K562 (cell line): ENCODE measurements at regions not wholly inside any gene's neighbourhood (a gene's known extent, or its start where the extent isn't known, plus 50 kb on each side); places are given as distances from the start of the nearest gene placed in this dataset.

Experiments used
- ATAC-seq: fragments of 200-7000 bp; cut with Tn5 transposase; 3 replicates; pipeline ENCODE4 v1.9.1; 2020; ENCODE audit warnings: moderate library complexity
- BruUV-seq: library from RNA; stranded (reverse); fragments of 400-500 nt; replicated peaks from 2 replicates; lab custom pipeline; 2021; lab: Mats Ljungman, UMichigan
- CTCF ChIA-PET: fragments of 300-600 bp; formaldehyde crosslinking; extraction: SDS; loops from one replicate; lab custom pipeline; 2021; ENCODE audit warnings: low intra/inter-chr PET ratio; lab: Yijun Ruan, JAX
- POLR2A ChIA-PET: fragments of 300-600, 350-650 bp; sonication (Branson Sonifier 250); formaldehyde crosslinking; extraction: SDS; loops from one replicate; lab custom pipeline; 2021; ENCODE audit warnings: antibody characterized with exemption, inconsistent platforms; lab: Yijun Ruan, JAX
- DNase-seq, 4 experiments: peaks; one replicate each; pipeline versions ENCODE4 v3.0.0 to v3.0.0-alpha.2; 2011 to 2018; ENCODE audit warnings: low spot score in 3 of 4, mixed read lengths in 3 of 4; ENCODE audit errors: extremely low read depth in 1 of 4
- FAIRE-seq: peaks from 2 replicates; lab custom pipeline; 2011; peaks lifted over from hg19 to GRCh38; lab: Jason Lieb, UNC
- H2AFZ ChIP-seq: 2 replicates; pipeline ENCODE4 v1.6.0; 2011; ENCODE audit warnings: low read depth, low read length, control low read depth, inconsistent platforms
- H3K27ac ChIP-seq: fragments of 200-600 bp; 3 replicates; pipeline ENCODE4 v1.8.0; 2011; ENCODE audit warnings: low read depth, mild to moderate bottlenecking, control low read depth, inconsistent platforms, low read length, moderate library complexity, mixed read lengths; ENCODE audit errors: extremely low read depth
- H3K27me3 ChIP-seq, 2 experiments: fragments of 300-600 bp in 1 of 2; 2 replicates in 1 of 2; 3 replicates in 1 of 2; pipeline versions ENCODE4 v1.6.0 to v1.8.0; 2011; ENCODE audit warnings: inconsistent platforms in 2 of 2, low read length in 2 of 2, mild to moderate bottlenecking in 1 of 2, mixed read lengths in 1 of 2, moderate library complexity in 1 of 2; ENCODE audit not compliant: control insufficient read depth in 2 of 2, insufficient read depth in 2 of 2
- H3K36me3 ChIP-seq: fragments of 300-600 bp; 3 replicates; pipeline ENCODE4 v1.8.0; 2011; ENCODE audit warnings: mild to moderate bottlenecking, low read length, inconsistent platforms; ENCODE audit not compliant: control insufficient read depth, insufficient read depth
- H3K4me1 ChIP-seq, 2 experiments: fragments of 200-600 bp in 1 of 2; replicated peaks in 1 of 2; 2 replicates in 1 of 2; 3 replicates in 1 of 2; pipeline versions ENCODE4 v1.5.1 to v1.8.0; 2011; ENCODE audit warnings: inconsistent platforms in 2 of 2, low read length in 2 of 2, mild to moderate bottlenecking in 1 of 2, mixed read lengths in 1 of 2, moderate library complexity in 1 of 2; ENCODE audit not compliant: control insufficient read depth in 2 of 2, insufficient read depth in 2 of 2
- H3K4me2 ChIP-seq: 2 replicates; pipeline ENCODE4 v1.6.1; 2011; ENCODE audit warnings: low read length, control low read depth, inconsistent platforms, mixed read lengths; ENCODE audit not compliant: insufficient read depth
- H3K4me3 ChIP-seq: fragments of 200-600 bp; sonication (generic), shearing (Covaris generic); 2 replicates; pipeline ENCODE4 v1.5.1; 2016; ENCODE audit warnings: control low read depth, inconsistent platforms
- H3K79me2 ChIP-seq: fragments of 200-600 bp; 3 replicates; pipeline ENCODE4 v1.8.0; 2011; ENCODE audit warnings: low read length, inconsistent platforms; ENCODE audit not compliant: control insufficient read depth, insufficient read depth
- H3K9ac ChIP-seq, 2 experiments: 2 replicates each; pipeline versions ENCODE4 v1.6.0 to v1.6.1; 2011; ENCODE audit warnings: low read depth in 2 of 2, low read length in 2 of 2, control low read depth in 1 of 2, inconsistent platforms in 1 of 2, mild to moderate bottlenecking in 1 of 2, mixed read lengths in 1 of 2; ENCODE audit not compliant: insufficient read depth in 1 of 2
- H3K9me1 ChIP-seq: one replicate; pipeline ENCODE4 v1.6.0; 2011; ENCODE audit warnings: inconsistent platforms, mild to moderate bottlenecking, low read length, moderate library complexity; ENCODE audit not compliant: control insufficient read depth, insufficient read depth
- H3K9me3 ChIP-seq: replicated peaks from 2 replicates; pipeline ENCODE4 v1.5.1; 2011; ENCODE audit warnings: low read depth, low read length, inconsistent platforms; ENCODE audit not compliant: control insufficient read depth, insufficient read depth
- H4K20me1 ChIP-seq: replicated peaks from 2 replicates; pipeline ENCODE4 v1.6.1; 2011; ENCODE audit warnings: low read length, inconsistent platforms, mixed read lengths; ENCODE audit not compliant: control insufficient read depth, insufficient read depth
- BCOR ChIP-seq: fragments of 450-650 bp; IDR thresholded peaks from 2 replicates; pipeline ENCODE4 v1.6.1; 2016
- CXXC5 ChIP-seq: fragments of 250-450 bp; sonication (Bioruptor Pico); IDR thresholded peaks from 2 replicates; pipeline ENCODE4 v1.8.0; 2022; ENCODE audit warnings: inconsistent platforms, mild to moderate bottlenecking, moderate library complexity
- E2F8 ChIP-seq: fragments of 450-650 bp; IDR thresholded peaks from 2 replicates; pipeline ENCODE4 v1.7.1; 2018; ENCODE audit warnings: mild to moderate bottlenecking, low read depth; ENCODE audit not compliant: partially characterized antibody
- KDM5B ChIP-seq: fragments of 200-600 bp; sonication (generic); IDR thresholded peaks from 2 replicates; pipeline ENCODE4 v1.6.1; 2012; ENCODE audit warnings: low read depth, mild to moderate bottlenecking, moderate library complexity, low read length, control low read depth, inconsistent platforms; ENCODE audit not compliant: insufficient replicate concordance
- NCOA4 ChIP-seq: fragments of 450-650 bp; IDR thresholded peaks from 2 replicates; pipeline ENCODE4 v1.6.1; 2018; ENCODE audit warnings: mild to moderate bottlenecking; ENCODE audit not compliant: partially characterized antibody
- PHF20 ChIP-seq: fragments of 450-650 bp; IDR thresholded peaks from 2 replicates; pipeline ENCODE4 v1.6.1; 2018; ENCODE audit not compliant: partially characterized antibody
- RFX1 ChIP-seq: fragments of 450-650 bp; IDR thresholded peaks from 2 replicates; pipeline ENCODE4 v1.6.1; 2016; ENCODE audit warnings: mild to moderate bottlenecking, moderate library complexity
- RNF2 ChIP-seq: sonication (generic); IDR thresholded peaks from 2 replicates; pipeline ENCODE4 v1.6.1; 2016
- SMAD2 ChIP-seq: fragments of 150-350 bp; IDR thresholded peaks from 2 replicates; pipeline ENCODE4 v1.6.1; 2014; ENCODE audit warnings: low read depth, mild to moderate bottlenecking, low read length
- ZFPM2 ChIP-seq: fragments of 250-450 bp; sonication (Bioruptor Pico); IDR thresholded peaks from 2 replicates; pipeline ENCODE4 v1.5.1; 2022; ENCODE audit warnings: mild to moderate bottlenecking
- ZKSCAN1 ChIP-seq: fragments of 150-350 bp; IDR thresholded peaks from 2 replicates; pipeline ENCODE4 v1.6.1; 2016; ENCODE audit warnings: low read depth, low read length
- ZNF584 ChIP-seq: fragments of 200-800 bp; sonication (Bioruptor generic); IDR thresholded peaks from 2 replicates; pipeline ENCODE4 v1.6.1; 2016; ENCODE audit warnings: low read depth, mild to moderate bottlenecking, missing genetic modification characterization, missing compliant biosample characterization
- WGBS: fragments of 100-300 bp; shearing (Covaris generic); methylation state at CpG from one replicate; pipeline ENCODE4 v1.1.6; 2016; ENCODE audit warnings: low coverage, mixed read lengths; ENCODE audit not compliant: insufficient coverage; ENCODE audit errors: missing lambda C conversion rate; 5-methylcytosine and 5-hydroxymethylcytosine counted together
- in situ Hi-C: fragments of 300-500 bp; cut with MboI; formaldehyde crosslinking; loops from 4 replicates; pipeline ENCODE4 v1.15.0; 2018; ENCODE audit warnings: inconsistent platforms, mixed read lengths
- intact Hi-C: fragments of 100-400 bp; cut with micrococcal nuclease; formaldehyde crosslinking; loops from 2 replicates; pipeline ENCODE4 v1.14.2; 2022

DNA sequence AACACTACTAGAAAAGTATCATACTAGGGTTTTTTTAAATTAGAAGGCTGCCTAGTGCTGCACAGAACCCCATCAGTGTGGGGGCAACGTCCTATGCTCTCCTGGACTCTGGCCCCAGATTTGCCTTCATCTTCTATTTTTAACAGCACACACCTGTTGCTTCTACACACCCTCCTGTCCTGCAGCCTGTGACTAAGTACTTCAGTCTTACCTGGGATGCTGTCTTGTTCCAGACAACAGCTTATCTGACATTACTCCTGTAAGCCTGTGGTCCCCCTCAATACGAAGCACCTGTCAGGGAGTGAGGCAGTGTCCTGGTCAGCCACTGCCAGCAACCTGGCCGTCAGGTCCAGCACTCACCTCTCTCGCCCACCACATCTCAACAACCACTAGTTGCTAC, 247.6 kb upstream of the PSMD7 start:
- no peak overlapping the region for H3K4me3 ChIP-seq
- H2AFZ ChIP-seq, result no peak overlapping the region
- H3K9me1 ChIP-seq, result no peaks in the 10 kb centered on the region
- no TSS peak for BruUV-seq
- in situ Hi-C loops, result no loop called here
- FAIRE-seq (no peak), DNase-seq (no peak), ATAC-seq (no peak)
- no peaks in the 10 kb centered on the region for H4K20me1 ChIP-seq
- TF ChIP-seq PHF20 (no peak), NCOA4 (no peak), KDM5B (no peak), SMAD2 (no peak), RFX1 (no peak), ZNF584 (CRISPR knock-in tag) (no peak), CXXC5 (CRISPR knock-in tag) (no peak), BCOR (no peak), RNF2 (no peak), E2F8 (no peak), ZKSCAN1 (no peak), ZFPM2 (CRISPR knock-in tag) (no peak)
- no peak overlapping the region for H3K4me2 ChIP-seq
- WGBS, result 4% methylated on average over 4 of the region's 4 CpGs
- CTCF ChIA-PET, result no interaction called here
- no peak overlapping the region for H3K27ac ChIP-seq
- H3K9ac ChIP-seq, result no peak overlapping the region
- POLR2A ChIA-PET, result no interaction called here
- no peaks in the 10 kb centered on the region for H3K9me3 ChIP-seq
- intact Hi-C loops, result no loop called here
- H3K4me1 ChIP-seq, result no peaks in the 10 kb centered on the region
- no peaks in the 10 kb centered on the region for H3K36me3 ChIP-seq
- no peaks in the 10 kb centered on the region for H3K27me3 ChIP-seq
- no peaks in the 10 kb centered on the region for H3K79me2 ChIP-seq
